ENCODE measurements at regions not wholly inside any gene's neighbourhood (a gene's known extent, or its start where the extent isn't known, plus 50 kb on each side); places are given as distances from the start of the nearest gene placed in this dataset.

- TF ChIP-seq CTCF (IDR thresholded peaks at IDR 0.05; ENCODE audit: low read depth, low read length, poor library complexity, severe bottlenecking) (no peak), EZH2phosphoT487 (IDR thresholded peaks at IDR 0.05; ENCODE audit: borderline replicate concordance, low read length) (no peak)
These were observed 1469.0 kb downstream of the TECRL start for GRCh38 chr4:62940229-62940628.

Data from DOHH2 (cell line).